ENCODE measurements at regions not wholly inside any gene's neighbourhood (a gene's known extent, or its start where the extent isn't known, plus 50 kb on each side); places are given as distances from the start of the nearest gene placed in this dataset.

DNA sequence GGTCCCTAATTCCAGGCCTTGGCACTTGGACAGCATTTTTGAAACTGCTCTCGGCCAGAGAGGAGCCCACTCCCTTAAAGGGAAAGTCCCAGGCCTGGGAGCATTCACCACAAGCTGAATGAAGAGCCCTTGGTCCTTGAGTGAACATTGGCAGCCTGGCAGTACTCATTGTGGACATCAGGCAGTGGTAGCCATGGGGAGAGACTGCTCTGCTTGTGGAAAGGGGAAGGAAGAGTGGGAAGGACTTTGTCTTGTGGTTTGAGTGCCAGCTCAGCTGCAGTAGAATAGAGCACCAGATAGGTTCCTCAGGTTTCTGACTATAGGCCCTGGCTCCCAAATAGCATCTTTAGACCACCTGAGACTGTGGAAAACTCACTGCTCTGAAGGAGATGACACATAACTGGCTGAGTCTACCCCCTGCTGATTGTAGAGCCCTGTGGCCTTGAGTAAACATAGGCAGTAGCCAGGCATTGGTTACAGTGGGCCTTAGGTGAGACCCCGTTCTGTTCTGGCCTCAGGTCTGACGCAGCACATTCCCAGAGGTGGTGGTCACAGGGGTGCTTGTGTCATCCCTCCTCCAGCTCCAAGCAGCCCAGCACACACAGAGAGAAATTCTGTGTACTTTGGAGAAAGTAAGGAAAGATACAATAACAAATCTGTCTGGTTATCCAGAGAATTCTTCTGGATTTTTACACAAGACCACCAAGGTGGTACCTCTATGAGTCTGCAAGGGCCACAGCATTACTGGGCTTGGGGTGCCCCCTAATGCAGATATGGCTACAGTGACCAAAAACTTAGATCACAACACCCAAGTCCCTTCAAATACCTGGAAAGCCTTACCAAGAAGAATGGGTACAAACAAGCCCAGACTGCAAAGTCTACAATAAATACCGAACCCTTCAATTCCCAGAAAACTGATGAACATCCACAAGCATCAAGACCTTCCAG, 153.8 kb downstream of the GNAI1 start:
- DNase-seq, result no peak

DNA sequence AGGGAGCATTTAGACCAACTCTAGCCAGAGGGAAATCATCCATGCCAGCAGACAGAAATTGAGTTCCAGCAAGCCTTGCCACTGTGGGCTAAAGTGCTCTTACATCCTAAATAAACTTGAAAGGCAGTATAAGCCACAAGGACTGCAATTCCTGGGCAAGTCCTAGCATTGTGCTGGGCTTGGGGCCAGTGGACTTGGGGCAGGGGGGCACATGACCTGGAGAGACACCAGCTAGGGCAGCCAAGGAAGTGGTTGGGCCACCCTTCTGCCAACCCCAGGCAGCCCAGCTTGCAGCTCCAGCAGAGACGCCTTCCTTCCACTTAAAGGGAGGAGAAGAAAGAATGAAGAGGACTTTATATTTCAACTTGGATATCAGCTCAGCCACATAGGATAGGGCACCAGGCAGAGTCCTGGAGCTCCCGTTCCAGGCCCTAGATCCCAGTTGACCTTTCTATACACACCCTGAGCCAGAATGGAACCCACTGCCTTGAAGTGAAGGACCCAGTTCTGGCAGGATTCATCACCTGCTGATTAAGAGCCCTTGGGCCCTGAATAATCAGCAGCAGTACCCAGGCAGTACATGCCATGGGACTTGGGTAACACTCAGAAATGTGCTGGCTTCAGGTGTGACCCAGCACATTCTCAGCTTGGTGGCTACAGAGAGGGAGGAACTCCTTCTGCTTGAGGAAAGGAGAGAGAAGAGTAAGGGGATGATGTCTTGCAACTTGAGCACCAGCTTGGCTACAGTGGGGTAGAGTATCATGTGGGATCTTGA, 153.0 kb downstream of the GNAI1 start:
- no peak for DNase-seq

DNA sequence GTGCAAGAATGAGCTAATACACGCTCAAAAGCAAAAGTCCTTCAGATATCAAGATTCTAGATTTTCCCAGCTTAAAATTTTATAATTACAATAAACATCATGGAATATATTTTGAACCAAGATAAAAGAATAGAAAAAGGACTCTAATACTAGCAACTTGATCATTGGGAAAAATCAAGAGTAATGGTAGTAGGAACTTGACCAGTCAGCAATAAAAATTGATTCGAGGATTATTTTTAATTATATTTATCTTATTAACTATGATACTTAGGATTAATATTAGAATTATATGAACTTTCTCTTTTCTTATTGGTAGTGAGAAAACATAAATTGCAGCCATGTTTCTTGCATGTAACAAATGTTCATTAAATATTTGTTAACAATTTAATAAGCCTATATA, 152.0 kb downstream of the GNAI1 start:
- DNase-seq, result no peak

DNA sequence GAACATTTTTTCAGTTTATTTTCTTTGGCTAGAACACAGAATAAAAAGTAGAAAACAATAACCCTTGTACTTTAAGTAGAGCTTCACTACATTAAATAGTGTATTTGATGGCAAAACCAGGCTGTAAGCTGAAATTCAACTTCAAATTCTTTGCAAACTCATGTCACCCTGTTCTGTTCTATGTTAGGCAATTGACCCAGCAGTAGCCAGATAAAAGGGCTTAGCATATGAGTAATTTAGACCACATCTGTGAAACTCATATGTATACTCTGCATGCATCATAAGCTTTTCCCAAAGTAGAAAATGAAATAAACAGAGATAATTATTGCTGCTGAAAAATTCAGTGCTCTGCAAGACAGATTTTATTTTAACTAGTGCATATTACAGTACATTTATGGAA, 150.2 kb downstream of the GNAI1 start:
- no peak for DNase-seq

DNA sequence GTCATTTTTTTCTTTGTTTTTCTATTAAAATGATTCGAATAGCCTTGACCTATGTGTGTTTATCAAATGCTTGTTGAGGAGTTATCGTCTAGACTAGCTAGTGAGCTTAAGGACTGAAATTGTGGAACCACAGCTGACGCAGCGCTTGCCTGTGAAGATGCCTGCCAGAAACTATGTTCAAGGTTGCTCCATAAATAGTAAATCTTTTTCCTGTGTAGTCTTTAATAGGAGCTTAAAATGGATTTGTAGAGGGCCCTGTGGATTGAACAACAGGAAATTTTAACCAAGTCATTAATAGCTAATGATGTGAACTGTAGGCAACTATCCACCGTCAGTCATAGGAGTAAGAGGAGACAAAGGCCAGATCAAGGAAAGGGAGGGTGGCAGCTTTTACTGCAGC, 145.1 kb downstream of the GNAI1 start:
- DNase-seq, result no peak

DNA sequence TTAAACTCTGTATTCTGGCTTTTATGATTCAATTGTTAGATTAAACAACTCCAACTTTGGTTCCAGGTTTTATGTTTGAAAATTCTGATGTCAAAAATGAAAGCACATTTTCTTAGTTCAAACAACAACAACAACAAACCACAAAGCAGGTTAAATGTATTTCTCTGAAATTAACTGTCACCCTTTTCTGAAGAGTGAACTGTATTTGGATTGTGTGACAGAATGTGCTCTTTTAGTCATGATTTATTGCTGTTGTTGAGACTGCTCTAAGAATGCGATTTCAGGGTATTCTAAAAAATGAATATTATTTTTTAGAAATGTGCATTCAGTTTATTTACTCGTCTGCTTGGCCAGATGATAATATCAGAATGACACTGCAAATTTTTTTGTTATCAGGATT, 144.1 kb downstream of the GNAI1 start:
- no peak for DNase-seq

DNA sequence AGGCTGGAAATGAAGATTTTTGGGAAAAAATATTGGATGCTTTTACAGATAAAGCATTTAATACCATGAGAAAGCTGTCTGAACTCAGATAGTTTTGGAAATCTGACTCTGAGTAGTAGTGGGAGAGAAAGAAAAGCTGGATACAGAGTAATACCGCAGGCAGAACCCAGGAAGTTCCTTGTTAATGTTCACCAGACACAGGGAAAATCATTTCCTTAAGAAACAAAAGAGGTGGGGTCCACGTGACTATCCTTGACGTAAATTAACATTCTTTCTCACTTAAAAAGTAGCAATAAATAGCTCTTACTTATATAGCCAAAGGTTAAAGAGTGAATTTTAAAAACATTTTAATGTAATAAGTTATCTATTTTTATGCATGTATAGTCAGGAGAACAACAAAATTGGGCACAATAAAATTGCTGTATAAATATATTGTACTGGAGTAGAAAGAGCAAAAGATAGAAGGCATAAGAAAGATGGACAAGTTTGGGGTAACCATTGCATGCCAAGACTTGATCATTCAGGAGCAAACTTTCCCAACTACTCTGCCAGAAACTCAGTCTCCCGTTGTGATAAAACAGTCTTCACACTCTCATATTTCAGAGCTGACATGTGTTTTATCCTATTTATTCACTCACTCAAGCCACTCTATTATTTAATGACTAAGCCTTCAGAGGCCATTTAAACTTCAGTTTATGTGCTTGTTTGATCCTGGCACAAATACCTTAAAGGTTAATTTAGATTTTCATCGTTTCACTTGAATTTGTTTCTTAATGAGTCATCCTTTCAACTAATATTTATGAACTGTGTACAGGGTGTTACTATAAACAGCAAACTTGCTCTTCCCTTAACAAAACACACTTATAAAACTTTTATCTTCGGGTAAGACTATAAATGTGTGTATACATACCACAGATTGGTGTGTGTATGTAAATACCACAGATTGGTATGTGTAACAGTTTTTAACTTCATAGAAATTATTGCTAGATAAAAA, 143.1 kb downstream of the GNAI1 start:
- no peak for DNase-seq
